B cell (primary cell): ENCODE measurements at regions not wholly inside any gene's neighbourhood (a gene's known extent, or its start where the extent isn't known, plus 50 kb on each side); places are given as distances from the start of the nearest gene placed in this dataset.

Source experiments
- ATAC-seq: fragments of 200-7000 bp; cut with Tn5 transposase; one replicate; pipeline ENCODE4 v1.10.0; 2021; ENCODE audit warnings: low read depth, mild to moderate bottlenecking, moderate number of reproducible peaks, moderate library complexity
- CTCF ChIA-PET: fragments of 350-600 bp; sonication (Branson Sonifier 250); formaldehyde crosslinking; loops from one replicate; lab custom pipeline; 2021; ENCODE audit warnings: antibody characterized with exemption, inconsistent platforms; lab: Charles Lee
- POLR2A ChIA-PET: fragments of 350-600 bp; sonication (Branson Sonifier 250); formaldehyde crosslinking; loops from one replicate; lab custom pipeline; 2021; ENCODE audit warnings: antibody characterized with exemption; lab: Charles Lee
- DNase-seq: peaks from one replicate; pipeline ENCODE4 v3.0.0; 2013
- H2AFZ ChIP-seq: 2 replicates; pipeline ENCODE4 v1.6.1; 2012; ENCODE audit warnings: mild to moderate bottlenecking, low read depth, low read length; ENCODE audit not compliant: insufficient read depth, poor library complexity, severe bottlenecking
- H3K27ac ChIP-seq, 2 donors: 1 replicate in 1 of 2; 2 replicates in 1 of 2; pipeline ENCODE4 v1.5.1; 2012 to 2013; ENCODE audit warnings: low read length in 2 of 2, mild to moderate bottlenecking in 2 of 2, moderate library complexity in 1 of 2
- H3K27me3 ChIP-seq, 4 experiments: fragments of 200-600 bp in 1 of 4; sonication (generic) in 1 of 4; replicated peaks in 1 of 4; 1 replicate in 2 of 4; 2 replicates in 2 of 4; pipeline versions ENCODE4 v1.6.1 to v1.7.0; 2013 to 2016; ENCODE audit warnings: low read length in 3 of 4, mild to moderate bottlenecking in 2 of 4, mixed read lengths in 1 of 4, moderate library complexity in 1 of 4; ENCODE audit not compliant: insufficient read depth in 4 of 4, control insufficient read depth in 3 of 4; ENCODE audit errors: control extremely low read depth in 1 of 4
- H3K36me3 ChIP-seq, 2 experiments: replicated peaks in 1 of 2; 1 replicate in 1 of 2; 2 replicates in 1 of 2; pipeline versions ENCODE4 v1.6.1 to v1.7.1; 2013; ENCODE audit warnings: low read length in 1 of 2; ENCODE audit not compliant: insufficient read depth in 2 of 2, control insufficient read depth in 1 of 2; ENCODE audit errors: control extremely low read depth in 1 of 2, extremely low read depth in 1 of 2
- H3K4me1 ChIP-seq, 2 donors: fragments of 200-600 bp in 1 of 2; sonication (generic) in 1 of 2; 1 replicate in 1 of 2; 2 replicates in 1 of 2; pipeline versions ENCODE4 v1.5.1 to v1.6.1; 2013 to 2017; ENCODE audit warnings: low read length in 2 of 2; ENCODE audit not compliant: control insufficient read depth in 2 of 2, insufficient read depth in 2 of 2
- H3K4me2 ChIP-seq: replicated peaks from 2 replicates; pipeline ENCODE3; 2012; ENCODE audit warnings: mild to moderate bottlenecking, low read depth, low read length; ENCODE audit not compliant: poor library complexity, severe bottlenecking
- H3K4me3 ChIP-seq, 5 experiments: fragments of 200-600 bp in 1 of 5; sonication (generic) in 1 of 5; 1 replicate in 3 of 5; 2 replicates in 2 of 5; pipeline versions ENCODE4 v1.5.1 to v1.7.0; 2011 to 2016; ENCODE audit warnings: low read length in 4 of 5, mild to moderate bottlenecking in 4 of 5, low read depth in 2 of 5, control low read depth in 1 of 5, moderate library complexity in 1 of 5; ENCODE audit not compliant: insufficient read depth in 1 of 5; ENCODE audit errors: control extremely low read depth in 1 of 5, extremely low read depth in 1 of 5
- H3K79me2 ChIP-seq: fragments of 200-600 bp; sonication (generic); one replicate; pipeline ENCODE4 v1.6.0; 2016; ENCODE audit warnings: low read length; ENCODE audit not compliant: control insufficient read depth, insufficient read depth
- H3K9ac ChIP-seq: fragments of 200-600 bp; sonication (generic); 2 replicates; pipeline ENCODE4 v1.6.1; 2017; ENCODE audit warnings: mild to moderate bottlenecking, low read length, moderate library complexity
- H3K9me3 ChIP-seq, 3 donors: one replicate each; pipeline versions ENCODE4 v1.6.1 to v1.7.1; 2013; ENCODE audit warnings: low read length in 2 of 3; ENCODE audit not compliant: control insufficient read depth in 2 of 3, insufficient read depth in 1 of 3; ENCODE audit errors: control extremely low read depth in 1 of 3
- H4K20me1 ChIP-seq: 2 replicates; pipeline ENCODE4 v1.6.0; 2012; ENCODE audit warnings: mild to moderate bottlenecking, low read length; ENCODE audit not compliant: insufficient read depth, control insufficient read depth, poor library complexity, severe bottlenecking
- H3K27ac Mint-ChIP-seq: one replicate; pipeline ENCODE4 v1.8.0; 2021; ENCODE audit warnings: mixed read lengths
- H3K27me3 Mint-ChIP-seq: one replicate; pipeline ENCODE4 v1.8.0; 2021; ENCODE audit warnings: mixed read lengths
- H3K4me1 Mint-ChIP-seq: one replicate; pipeline ENCODE4 v1.8.0; 2021; ENCODE audit warnings: mixed read lengths
- H3K4me3 Mint-ChIP-seq: one replicate; pipeline ENCODE4 v1.8.0; 2021; ENCODE audit warnings: mixed read lengths
- H3K9me3 Mint-ChIP-seq: one replicate; pipeline ENCODE4 v1.8.0; 2022; ENCODE audit warnings: mixed read lengths; ENCODE audit not compliant: insufficient read depth
- EZH2 ChIP-seq: IDR thresholded peaks from 2 replicates; pipeline ENCODE4 v1.6.1; 2012; ENCODE audit warnings: borderline replicate concordance, low read depth, mild to moderate bottlenecking, moderate library complexity, low read length; ENCODE audit not compliant: insufficient read depth, poor library complexity, severe bottlenecking
- WGBS: methylation state at CpG from one replicate; pipeline ENCODE4 v1.1.5; 2013; ENCODE audit warnings: missing lambda C conversion rate; ENCODE audit not compliant: insufficient coverage; 5-methylcytosine and 5-hydroxymethylcytosine counted together
- intact Hi-C: fragments of 100-400 bp; cut with micrococcal nuclease; formaldehyde crosslinking; loops from one replicate; pipeline ENCODE4 v1.10.0; 2022
- TF ChIP-seq, protein P1 (sequence below): fragments of 200-600 bp; IDR thresholded peaks from one replicate; pipeline ENCODE4 v1.8.0; 2022; ENCODE audit warnings: antibody characterized with exemption, mild to moderate bottlenecking

DNA sequence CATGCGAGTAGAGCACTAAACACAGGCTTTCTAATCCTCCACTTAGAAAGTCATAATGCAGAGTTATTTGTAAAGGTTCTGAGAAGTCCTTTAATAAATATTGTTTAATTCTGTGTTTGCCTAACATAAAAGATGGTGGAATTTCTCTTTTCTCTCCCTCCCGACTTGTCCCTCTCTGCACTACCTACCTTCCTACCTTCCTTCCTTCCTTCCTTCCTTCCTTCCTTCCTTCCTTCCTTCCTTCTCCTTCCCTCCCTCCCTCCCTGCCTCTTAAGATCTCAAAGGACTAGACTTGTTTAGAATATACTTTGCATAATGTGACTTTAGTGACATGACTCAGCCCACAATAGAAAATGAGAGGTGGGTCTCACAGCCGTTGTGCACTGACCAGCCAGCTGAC, 156.3 kb upstream of the TAPT1 start:
- Mint-ChIP-seq H3K27ac (no peak overlapping the region), H3K27me3 (peaks cover 4% of the 10 kb centered on the region), H3K4me3 (no peak overlapping the region), H3K9me3 (no peaks in the 10 kb centered on the region), H3K4me1 (no peaks in the 10 kb centered on the region)
- no peaks in the 10 kb centered on the region for H3K9me3 ChIP-seq
- no peaks in the 10 kb centered on the region for H3K79me2 ChIP-seq
- H3K27me3 ChIP-seq = no peaks in the 10 kb centered on the region
- H3K27ac ChIP-seq = no peak overlapping the region
- no peaks in the 10 kb centered on the region for H3K4me1 ChIP-seq
- H3K4me3 ChIP-seq = no peak overlapping the region
- 80% methylated on average over 1 of the region's 3 CpGs for WGBS
- TF ChIP-seq, protein P1, sequence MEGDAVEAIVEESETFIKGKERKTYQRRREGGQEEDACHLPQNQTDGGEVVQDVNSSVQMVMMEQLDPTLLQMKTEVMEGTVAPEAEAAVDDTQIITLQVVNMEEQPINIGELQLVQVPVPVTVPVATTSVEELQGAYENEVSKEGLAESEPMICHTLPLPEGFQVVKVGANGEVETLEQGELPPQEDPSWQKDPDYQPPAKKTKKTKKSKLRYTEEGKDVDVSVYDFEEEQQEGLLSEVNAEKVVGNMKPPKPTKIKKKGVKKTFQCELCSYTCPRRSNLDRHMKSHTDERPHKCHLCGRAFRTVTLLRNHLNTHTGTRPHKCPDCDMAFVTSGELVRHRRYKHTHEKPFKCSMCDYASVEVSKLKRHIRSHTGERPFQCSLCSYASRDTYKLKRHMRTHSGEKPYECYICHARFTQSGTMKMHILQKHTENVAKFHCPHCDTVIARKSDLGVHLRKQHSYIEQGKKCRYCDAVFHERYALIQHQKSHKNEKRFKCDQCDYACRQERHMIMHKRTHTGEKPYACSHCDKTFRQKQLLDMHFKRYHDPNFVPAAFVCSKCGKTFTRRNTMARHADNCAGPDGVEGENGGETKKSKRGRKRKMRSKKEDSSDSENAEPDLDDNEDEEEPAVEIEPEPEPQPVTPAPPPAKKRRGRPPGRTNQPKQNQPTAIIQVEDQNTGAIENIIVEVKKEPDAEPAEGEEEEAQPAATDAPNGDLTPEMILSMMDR = no peak
- TF ChIP-seq EZH2 = no peak
- H3K9ac ChIP-seq = no peak overlapping the region
- POLR2A ChIA-PET = no interaction called here
- no peak for ATAC-seq
- H3K36me3 ChIP-seq = no peaks in the 10 kb centered on the region
- H2AFZ ChIP-seq = no peak overlapping the region
- CTCF ChIA-PET = no interaction called here
- no peak for DNase-seq
- intact Hi-C loops = no loop called here
- no peak overlapping the region for H3K4me2 ChIP-seq
- no peaks in the 10 kb centered on the region for H4K20me1 ChIP-seq

DNA sequence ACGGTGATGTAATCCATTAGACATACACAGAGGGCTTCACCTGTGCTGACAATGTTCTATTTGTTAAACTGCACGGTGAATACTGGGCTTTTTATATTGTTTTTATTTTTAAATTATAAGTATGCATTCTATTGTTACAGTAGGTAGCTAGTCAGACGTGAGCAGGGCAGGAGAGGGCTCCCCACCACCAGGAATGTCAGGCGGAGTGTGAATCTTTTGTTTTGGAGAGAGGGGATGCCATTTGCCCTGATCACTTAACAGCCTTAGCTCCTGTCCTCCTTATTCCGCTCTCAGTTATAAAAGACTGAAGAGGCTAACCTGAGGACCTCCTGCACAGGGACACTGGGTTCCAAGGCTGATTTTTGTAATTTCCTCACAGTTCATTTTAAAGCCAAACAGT, 151.6 kb upstream of the TAPT1 start:
- H3K9me3 ChIP-seq = no peaks in the 10 kb centered on the region
- Mint-ChIP-seq H3K27me3 (peaks cover 5% of the 10 kb centered on the region), H3K4me1 (no peaks in the 10 kb centered on the region), H3K4me3 (no peak overlapping the region), H3K27ac (no peak overlapping the region), H3K9me3 (no peaks in the 10 kb centered on the region)
- no peak overlapping the region for H3K4me3 ChIP-seq
- no peak overlapping the region for H2AFZ ChIP-seq
- H3K36me3 ChIP-seq = no peaks in the 10 kb centered on the region
- DNase-seq (no peak), ATAC-seq (no peak)
- no peaks in the 10 kb centered on the region for H4K20me1 ChIP-seq
- ChIA-PET POLR2A (no interaction called here), CTCF (no interaction called here)
- no peak overlapping the region for H3K4me2 ChIP-seq
- no peaks in the 10 kb centered on the region for H3K4me1 ChIP-seq
- H3K9ac ChIP-seq = no peak overlapping the region
- H3K27me3 ChIP-seq = no peaks in the 10 kb centered on the region
- no peak overlapping the region for H3K27ac ChIP-seq
- TF ChIP-seq EZH2 = no peak
- TF ChIP-seq, protein P1 = no peak
- H3K79me2 ChIP-seq = no peaks in the 10 kb centered on the region
- intact Hi-C loops = no loop called here
- 90% methylated on average over 2 of the region's 5 CpGs for WGBS
